GM12891 (cell line): ENCODE measurements at regions not wholly inside any gene's neighbourhood (a gene's known extent, or its start where the extent isn't known, plus 50 kb on each side); places are given as distances from the start of the nearest gene placed in this dataset.
"Not testable (repeated sequence)": the region's sequence is repeated elsewhere in the genome, so short reads cannot be mapped to it uniquely, and the experiment has no call there.

Experiments
- DNase-seq: peaks from one replicate; pipeline ENCODE4 v3.0.0; 2011; ENCODE audit warnings: low spot score; ENCODE audit not compliant: insufficient read length
- FAIRE-seq: peaks from 2 replicates; lab custom pipeline; 2011; peaks lifted over from hg19 to GRCh38; lab: Jason Lieb, UNC
- PAX5 ChIP-seq: IDR thresholded peaks from 2 replicates; pipeline ENCODE4 v1.6.1; 2011; ENCODE audit warnings: low read length, moderate library complexity, mild to moderate bottlenecking; ENCODE audit not compliant: insufficient read depth, severe bottlenecking
- POLR2A ChIP-seq: IDR thresholded peaks from 2 replicates; pipeline ENCODE4 v1.6.1; 2011; ENCODE audit warnings: low read depth, low read length, control low read depth
- POLR2AphosphoS5 ChIP-seq: IDR thresholded peaks from 2 replicates; pipeline ENCODE4 v1.6.1; 2011; ENCODE audit warnings: low read depth, low read length, control low read depth
- POU2F2 ChIP-seq: IDR thresholded peaks from 2 replicates; pipeline ENCODE4 v1.6.1; 2011; ENCODE audit warnings: low read depth, mild to moderate bottlenecking, control low read depth, low read length, moderate library complexity
- SPI1 ChIP-seq: IDR thresholded peaks from 2 replicates; pipeline ENCODE4 v1.6.1; 2011; ENCODE audit warnings: low read depth, low read length, control low read depth
- TAF1 ChIP-seq: IDR thresholded peaks from 2 replicates; pipeline ENCODE4 v1.6.1; 2011; ENCODE audit warnings: low read depth, low read length, control low read depth

GRCh38 chrY:12212394-12212793 is 488.6 kb upstream of the USP9Y start:
- TF ChIP-seq SPI1 (no peak), POU2F2 (no peak)
- no peak for DNase-seq
- FAIRE-seq = no peak

DNA sequence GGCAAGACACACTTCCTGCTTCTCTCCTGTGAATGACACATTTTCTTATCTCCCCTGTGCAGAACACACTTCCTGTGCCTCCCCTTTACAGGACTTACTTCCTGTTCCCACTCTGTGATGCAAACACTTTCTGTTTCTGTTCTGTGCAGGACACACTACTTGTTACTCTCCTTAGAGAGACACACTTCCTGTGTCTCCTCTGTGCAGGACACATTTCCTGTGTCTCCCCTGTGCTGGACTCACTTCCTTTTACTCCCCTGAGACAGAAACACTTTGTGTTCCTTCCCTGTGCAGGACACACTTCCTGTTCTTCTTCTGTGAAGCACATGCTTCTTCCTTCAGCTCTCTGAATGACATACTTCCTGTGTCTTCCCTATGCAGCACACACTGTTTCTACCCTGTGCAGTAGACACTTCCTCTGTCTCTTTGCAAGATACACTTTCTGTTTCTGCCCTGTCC is 485.4 kb upstream of the USP9Y start:
- DNase-seq = no peak
- TF ChIP-seq POLR2AphosphoS5 = no peak
- no peak for TF ChIP-seq POU2F2
- TF ChIP-seq PAX5 = no peak
- no peak for TF ChIP-seq SPI1
- no peak for TF ChIP-seq POLR2A
- no peak for TF ChIP-seq TAF1
- FAIRE-seq = no peak

DNA sequence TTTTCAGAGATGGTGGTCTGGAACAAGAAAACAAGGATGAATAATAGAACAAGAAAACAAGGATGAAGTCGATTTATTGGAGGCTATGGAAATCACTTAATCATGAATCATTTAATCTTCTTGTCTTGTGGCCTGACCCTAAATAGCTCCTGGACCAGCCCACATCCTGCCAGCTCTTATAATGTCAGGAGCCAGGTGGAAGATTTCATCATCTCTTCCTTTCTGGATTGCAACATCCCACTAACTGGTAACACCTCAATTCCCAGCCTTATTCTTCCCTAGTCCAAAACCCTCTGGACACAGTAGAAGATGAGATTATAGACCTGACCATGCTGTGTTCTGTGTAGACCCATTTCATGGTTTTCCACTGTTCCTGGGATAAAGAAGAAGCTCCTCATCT is 470.1 kb upstream of the USP9Y start:
- DNase-seq = no peak
- no peak for TF ChIP-seq POU2F2
- TF ChIP-seq POLR2A = no peak
- no peak for TF ChIP-seq PAX5
- TF ChIP-seq SPI1 = no peak
- TF ChIP-seq TAF1 = no peak
- no peak for TF ChIP-seq POLR2AphosphoS5
- FAIRE-seq = no peak

- no peak for TF ChIP-seq POU2F2
- TF ChIP-seq TAF1 = no peak
- no peak for TF ChIP-seq POLR2A
- no peak for TF ChIP-seq POLR2AphosphoS5
- TF ChIP-seq PAX5 = no peak
- TF ChIP-seq SPI1 = no peak
- FAIRE-seq (no peak), DNase-seq (no peak)
Observed at GRCh38 chrY:12236399-12236798, 464.6 kb upstream of the USP9Y start.

- not testable (repeated sequence) for FAIRE-seq, DNase-seq
Observed at GRCh38 chrY:12240326-12240725, 460.7 kb upstream of the USP9Y start.

DNA sequence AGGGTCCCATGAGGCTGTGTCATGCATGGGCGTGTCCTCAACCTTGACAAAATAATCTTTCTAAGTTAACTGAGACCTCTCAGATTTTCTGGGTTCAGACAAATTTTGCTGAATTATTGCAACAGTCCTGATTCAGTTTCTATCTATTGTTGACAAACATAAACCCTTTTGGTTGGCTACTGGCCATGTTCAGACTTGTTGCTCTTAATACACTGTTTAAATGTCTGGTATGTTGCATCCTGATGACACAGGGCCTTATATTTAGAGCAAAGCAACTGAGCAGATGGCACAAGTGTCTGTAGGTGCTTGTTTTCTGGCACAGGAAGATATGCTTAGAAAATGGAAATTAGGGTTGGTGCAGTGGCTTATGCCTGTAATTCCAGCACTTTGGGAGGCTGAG is 456.9 kb upstream of the USP9Y start:
- no peak for DNase-seq
- FAIRE-seq = no peak
- TF ChIP-seq SPI1 (no peak), POU2F2 (no peak)

DNA sequence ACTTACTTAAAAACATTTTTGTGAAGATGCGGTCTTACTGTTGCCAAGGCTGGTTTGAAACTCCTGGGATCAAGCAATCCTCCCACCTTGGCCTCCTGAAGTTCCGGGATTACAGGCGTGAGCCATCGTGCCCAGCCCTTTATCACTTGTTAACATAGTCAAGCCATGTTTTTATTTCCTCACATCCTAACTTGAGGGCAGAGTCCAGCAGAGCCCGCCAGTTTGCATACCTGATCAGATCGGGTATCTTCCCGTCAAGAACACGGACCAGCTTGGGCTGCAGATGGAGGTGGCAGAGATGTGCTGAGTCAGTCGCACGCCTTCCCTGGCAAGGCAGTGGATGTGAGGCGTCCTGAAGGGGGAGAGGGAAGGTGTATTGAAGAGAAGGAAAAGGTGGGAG is 447.3 kb upstream of the USP9Y start:
- no peak for TF ChIP-seq POLR2AphosphoS5
- TF ChIP-seq SPI1 = no peak
- no peak for TF ChIP-seq POLR2A
- TF ChIP-seq PAX5 = no peak
- no peak for TF ChIP-seq TAF1
- TF ChIP-seq POU2F2 = no peak
- FAIRE-seq (no peak), DNase-seq (no peak)

GRCh38 chrY:12271162-12271561 is 429.9 kb upstream of the USP9Y start:
- DNase-seq = no peak
- TF ChIP-seq TAF1 (no peak), POLR2A (no peak), PAX5 (no peak), POU2F2 (no peak), POLR2AphosphoS5 (no peak), SPI1 (no peak)
- FAIRE-seq = no peak

- TF ChIP-seq POLR2A (no peak), POU2F2 (no peak), PAX5 (no peak), POLR2AphosphoS5 (no peak), SPI1 (no peak), TAF1 (no peak)
- FAIRE-seq (no peak), DNase-seq (no peak)
Observed at GRCh38 chrY:12285608-12286007, 415.4 kb upstream of the USP9Y start.

GRCh38 chrY:12288919-12289318 is 412.1 kb upstream of the USP9Y start:
- no peak for DNase-seq
- FAIRE-seq = peak; percentile 85
- no peak for TF ChIP-seq POU2F2
- no peak for TF ChIP-seq SPI1
- no peak for TF ChIP-seq PAX5
- TF ChIP-seq POLR2AphosphoS5 = no peak
- TF ChIP-seq POLR2A = no peak
- TF ChIP-seq TAF1 = no peak

DNA sequence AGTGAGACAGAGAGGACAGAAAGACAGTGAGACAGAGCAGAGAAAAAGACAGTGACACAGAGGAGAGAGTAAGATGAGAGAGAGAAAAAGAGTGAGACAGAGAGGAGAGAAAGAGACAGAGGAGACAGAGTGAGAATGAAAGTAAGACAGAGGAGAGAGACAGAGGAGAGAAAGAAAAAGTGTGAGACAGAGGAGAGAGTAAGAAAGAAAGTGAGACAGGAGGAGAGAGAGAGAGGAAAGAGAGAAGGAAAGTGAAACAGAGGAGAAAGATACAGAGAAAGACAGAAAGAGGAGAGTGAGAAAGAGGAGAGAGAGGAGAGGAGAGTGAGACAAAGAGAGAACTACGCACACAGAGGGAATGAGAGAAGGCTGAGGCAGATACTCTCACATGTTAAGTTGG is 411.6 kb upstream of the USP9Y start:
- TF ChIP-seq TAF1 (no peak), POLR2AphosphoS5 (no peak), POLR2A (no peak), POU2F2 (no peak), SPI1 (no peak), PAX5 (no peak)
- DNase-seq (no peak), FAIRE-seq (no peak)
